WERI-Rb-1 (cell line): ENCODE measurements at regions not wholly inside any gene's neighbourhood (a gene's known extent, or its start where the extent isn't known, plus 50 kb on each side); places are given as distances from the start of the nearest gene placed in this dataset.

Experiments
- DNase-seq: peaks from one replicate; pipeline ENCODE4 v3.0.0-alpha.2; 2020
- H3K27ac ChIP-seq: fragments of 250-450 bp; sonication (Bioruptor Pico); 2 replicates; pipeline ENCODE4 v1.5.1; 2020; ENCODE audit warnings: mild to moderate bottlenecking, moderate library complexity
- H3K27me3 ChIP-seq: fragments of 250-450 bp; sonication (Bioruptor Pico); 2 replicates; pipeline ENCODE4 v1.5.1; 2021; ENCODE audit warnings: mild to moderate bottlenecking, low read depth, moderate library complexity; ENCODE audit not compliant: insufficient read depth, severe bottlenecking
- H3K36me3 ChIP-seq: fragments of 250-450 bp; sonication (Bioruptor Pico); 2 replicates; pipeline ENCODE4 v1.5.1; 2020; ENCODE audit warnings: mild to moderate bottlenecking, moderate library complexity
- H3K4me3 ChIP-seq: 2 replicates; pipeline ENCODE4 v1.5.1; 2011; ENCODE audit warnings: low read depth, mild to moderate bottlenecking, control low read depth, low read length
- H3K9me3 ChIP-seq: fragments of 250-450 bp; sonication (Bioruptor Pico); 2 replicates; pipeline ENCODE4 v1.5.1; 2021; ENCODE audit warnings: mild to moderate bottlenecking, moderate library complexity; ENCODE audit not compliant: severe bottlenecking
- TF ChIP-seq, protein P1 (sequence below): IDR thresholded peaks from 2 replicates; pipeline ENCODE4 v1.5.1; 2011; ENCODE audit warnings: low read depth, mild to moderate bottlenecking, control low read depth, inconsistent platforms, low read length

GRCh38 chr17:77369544-77369971 lies 228.8 kb downstream of the SEC14L1 start:
- Histone ChIP-seq H3K36me3 (peaks cover 31% of the 10 kb centered on the region), H3K9me3 (no peaks in the 10 kb centered on the region), H3K4me3 (no peak overlapping the region), H3K27me3 (no peaks in the 10 kb centered on the region), H3K27ac (no peak overlapping the region; the same call in 1 of the 2 replicates)
- TF ChIP-seq, protein P1, sequence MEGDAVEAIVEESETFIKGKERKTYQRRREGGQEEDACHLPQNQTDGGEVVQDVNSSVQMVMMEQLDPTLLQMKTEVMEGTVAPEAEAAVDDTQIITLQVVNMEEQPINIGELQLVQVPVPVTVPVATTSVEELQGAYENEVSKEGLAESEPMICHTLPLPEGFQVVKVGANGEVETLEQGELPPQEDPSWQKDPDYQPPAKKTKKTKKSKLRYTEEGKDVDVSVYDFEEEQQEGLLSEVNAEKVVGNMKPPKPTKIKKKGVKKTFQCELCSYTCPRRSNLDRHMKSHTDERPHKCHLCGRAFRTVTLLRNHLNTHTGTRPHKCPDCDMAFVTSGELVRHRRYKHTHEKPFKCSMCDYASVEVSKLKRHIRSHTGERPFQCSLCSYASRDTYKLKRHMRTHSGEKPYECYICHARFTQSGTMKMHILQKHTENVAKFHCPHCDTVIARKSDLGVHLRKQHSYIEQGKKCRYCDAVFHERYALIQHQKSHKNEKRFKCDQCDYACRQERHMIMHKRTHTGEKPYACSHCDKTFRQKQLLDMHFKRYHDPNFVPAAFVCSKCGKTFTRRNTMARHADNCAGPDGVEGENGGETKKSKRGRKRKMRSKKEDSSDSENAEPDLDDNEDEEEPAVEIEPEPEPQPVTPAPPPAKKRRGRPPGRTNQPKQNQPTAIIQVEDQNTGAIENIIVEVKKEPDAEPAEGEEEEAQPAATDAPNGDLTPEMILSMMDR = no peak
- DNase-seq = no peak

DNA sequence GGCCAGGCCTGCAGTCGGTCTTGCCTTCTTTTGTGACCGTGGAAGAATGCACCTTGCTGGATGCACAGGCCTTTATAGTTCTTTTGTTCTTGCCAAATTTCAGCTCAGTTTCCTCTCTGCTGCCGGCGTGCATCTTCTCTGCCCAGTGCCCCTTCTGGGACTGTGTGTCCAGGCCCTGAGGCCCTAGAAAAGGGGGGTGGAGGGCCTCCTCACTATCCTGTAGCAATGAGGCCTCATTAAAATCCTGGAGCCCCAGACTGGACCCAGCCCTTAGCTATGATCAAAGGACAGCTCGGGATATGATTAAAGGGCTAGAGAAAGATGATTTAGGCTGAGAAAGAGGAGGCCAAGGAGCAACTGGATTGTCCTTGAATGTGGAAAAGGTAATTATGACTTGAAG lies 229.8 kb downstream of the SEC14L1 start:
- DNase-seq = no peak
- Histone ChIP-seq H3K36me3 (peaks cover 22% of the 10 kb centered on the region), H3K4me3 (no peak overlapping the region), H3K9me3 (no peaks in the 10 kb centered on the region), H3K27ac (no peak overlapping the region; the same call in 1 of the 2 replicates), H3K27me3 (no peaks in the 10 kb centered on the region)
- TF ChIP-seq, protein P1 = no peak

DNA sequence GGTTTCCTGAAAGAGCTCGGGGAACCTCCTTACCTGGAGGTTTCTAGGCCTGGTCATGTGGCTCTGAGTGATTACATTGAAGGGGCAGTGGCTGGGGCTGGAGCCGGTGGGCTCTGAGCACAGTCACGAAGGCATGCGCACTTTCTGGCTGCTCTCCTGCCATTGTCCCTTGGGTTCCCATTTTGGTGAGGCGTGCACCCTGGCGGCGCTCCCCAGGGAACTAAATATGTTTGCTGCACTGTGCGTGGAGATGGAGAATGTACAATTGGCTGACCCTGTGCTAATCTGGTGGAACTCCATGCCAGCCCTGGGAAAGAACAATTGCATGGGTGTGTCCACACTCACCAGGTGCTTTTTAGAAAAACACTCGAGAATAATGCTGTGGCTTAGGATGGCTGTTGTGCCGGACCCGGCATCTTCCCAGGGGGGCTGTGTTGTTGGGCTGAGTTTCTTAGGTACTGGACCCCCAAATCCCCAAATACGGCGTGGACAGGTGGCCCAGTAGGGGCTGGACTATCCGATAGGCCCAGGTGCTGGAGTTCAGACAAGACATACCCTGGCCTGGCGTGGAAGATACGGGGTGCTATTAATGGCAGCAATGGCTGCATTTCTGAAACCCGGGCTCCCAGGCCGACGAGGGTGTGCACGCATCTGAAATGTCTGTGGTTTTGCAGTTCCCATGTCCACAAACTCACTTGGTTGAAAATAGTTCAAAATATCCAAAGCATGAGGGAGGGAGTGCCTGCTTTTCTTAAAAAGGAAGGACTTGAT lies 230.5 kb downstream of the SEC14L1 start:
- peaks cover 21% of the 10 kb centered on the region for H3K36me3 ChIP-seq
- H3K9me3 ChIP-seq = no peaks in the 10 kb centered on the region
- no peak for DNase-seq
- TF ChIP-seq, protein P1 = no peak
- no peak overlapping the region for H3K4me3 ChIP-seq
- H3K27me3 ChIP-seq = no peaks in the 10 kb centered on the region
- no peak overlapping the region for H3K27ac ChIP-seq

- Histone ChIP-seq H3K4me3 (no peak overlapping the region), H3K27ac (peak overlapping the region; percentile 3; the same call in 1 of the 2 replicates), H3K36me3 (peaks cover 23% of the 10 kb centered on the region), H3K9me3 (no peaks in the 10 kb centered on the region), H3K27me3 (no peaks in the 10 kb centered on the region)
- TF ChIP-seq, protein P1 = no peak
- no peak for DNase-seq
These were observed 231.2 kb downstream of the SEC14L1 start for GRCh38 chr17:77371888-77372443.

DNA sequence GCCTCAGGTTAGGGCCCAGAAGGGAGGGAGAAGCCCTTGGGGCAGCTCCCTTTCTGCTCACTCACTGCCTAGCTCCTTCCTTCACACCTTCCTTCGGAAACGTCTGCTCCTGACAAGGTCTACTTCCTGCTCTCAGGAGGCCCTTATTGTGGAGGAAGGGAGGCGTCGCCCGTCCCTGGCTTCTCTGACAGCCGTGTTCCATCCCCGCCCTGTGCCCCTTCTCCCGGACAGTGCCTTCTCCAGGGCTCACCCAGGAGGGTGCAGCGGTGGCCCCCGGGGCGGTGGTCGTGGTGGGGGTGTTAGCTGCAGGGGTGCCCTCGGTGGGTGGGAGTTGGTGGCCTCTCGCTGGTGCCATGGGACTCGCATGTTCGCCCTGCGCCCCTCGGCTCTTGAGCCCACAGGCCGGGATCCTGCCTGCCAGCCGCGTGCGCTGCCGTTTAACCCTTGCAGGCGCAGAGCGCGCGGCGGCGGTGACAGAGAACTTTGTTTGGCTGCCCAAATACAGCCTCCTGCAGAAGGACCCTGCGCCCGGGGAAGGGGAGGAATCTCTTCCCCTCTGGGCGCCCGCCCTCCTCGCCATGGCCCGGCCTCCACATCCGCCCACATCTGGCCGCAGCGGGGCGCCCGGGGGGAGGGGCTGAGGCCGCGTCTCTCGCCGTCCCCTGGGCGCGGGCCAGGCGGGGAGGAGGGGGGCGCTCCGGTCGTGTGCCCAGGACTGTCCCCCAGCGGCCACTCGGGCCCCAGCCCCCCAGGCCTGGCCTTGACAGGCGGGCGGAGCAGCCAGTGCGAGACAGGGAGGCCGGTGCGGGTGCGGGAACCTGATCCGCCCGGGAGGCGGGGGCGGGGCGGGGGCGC lies 231.9 kb downstream of the SEC14L1 start:
- Histone ChIP-seq H3K27ac (peak overlapping the region; percentile 3; the same call in 1 of the 2 replicates), H3K9me3 (no peaks in the 10 kb centered on the region), H3K27me3 (no peaks in the 10 kb centered on the region), H3K4me3 (no peak overlapping the region), H3K36me3 (peaks cover 21% of the 10 kb centered on the region)
- TF ChIP-seq, protein P1 = no peak
- no peak for DNase-seq
